ENCODE measurements at regions not wholly inside any gene's neighbourhood (a gene's known extent, or its start where the extent isn't known, plus 50 kb on each side); places are given as distances from the start of the nearest gene placed in this dataset.

DNA sequence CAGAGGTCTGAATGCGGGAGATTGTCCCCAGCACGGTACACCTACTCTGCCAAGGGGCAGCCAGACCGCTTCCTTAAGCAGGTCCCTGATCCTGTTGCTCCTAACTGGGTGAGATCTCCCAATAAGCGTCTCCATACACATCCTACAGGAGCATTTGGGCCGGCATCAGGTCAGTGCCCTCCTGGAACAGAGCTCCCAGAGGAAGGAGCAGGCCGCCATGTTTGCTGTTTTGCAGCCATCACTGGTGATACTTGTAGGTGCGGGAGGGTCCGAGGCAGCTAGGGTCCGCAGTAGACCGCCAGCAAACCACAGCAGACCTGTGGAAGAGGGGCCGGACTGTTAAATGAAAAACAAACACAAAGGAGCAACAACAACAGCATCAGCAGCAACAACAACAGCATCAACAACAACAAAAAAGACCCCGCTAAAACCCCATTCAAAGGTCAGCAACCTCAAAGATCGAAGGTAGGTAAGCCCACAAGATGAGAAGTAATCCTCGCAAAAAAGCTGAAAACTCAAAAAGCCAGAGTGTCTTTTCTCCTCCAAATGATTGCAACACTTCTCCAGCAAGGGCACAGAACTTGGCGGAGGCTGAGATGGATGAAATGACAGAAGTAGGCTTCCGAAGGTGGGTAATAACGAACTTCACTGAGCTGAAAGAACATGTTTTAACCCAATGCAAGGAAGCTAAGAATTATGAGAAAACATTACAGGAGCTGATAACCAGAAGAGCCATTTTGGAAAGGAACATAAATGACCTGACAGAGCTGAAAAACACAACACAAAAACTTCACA lies 79.0 kb upstream of the CDH7 start:
- TF ChIP-seq CTCF (IDR thresholded peaks at IDR 0.05; ENCODE audit: poor library complexity) (no peak), EZH2phosphoT487 (IDR thresholded peaks at IDR 0.05; ENCODE audit: low read depth, severe bottlenecking, unreplicated experiment) (no peak), EZH2 (IDR thresholded peaks at IDR 0.05; ENCODE audit: borderline replicate concordance) (no peak)

Data from hepatocyte (in vitro differentiated cells).